ENCODE measurements at regions not wholly inside any gene's neighbourhood (a gene's known extent, or its start where the extent isn't known, plus 50 kb on each side); places are given as distances from the start of the nearest gene placed in this dataset.

DNA sequence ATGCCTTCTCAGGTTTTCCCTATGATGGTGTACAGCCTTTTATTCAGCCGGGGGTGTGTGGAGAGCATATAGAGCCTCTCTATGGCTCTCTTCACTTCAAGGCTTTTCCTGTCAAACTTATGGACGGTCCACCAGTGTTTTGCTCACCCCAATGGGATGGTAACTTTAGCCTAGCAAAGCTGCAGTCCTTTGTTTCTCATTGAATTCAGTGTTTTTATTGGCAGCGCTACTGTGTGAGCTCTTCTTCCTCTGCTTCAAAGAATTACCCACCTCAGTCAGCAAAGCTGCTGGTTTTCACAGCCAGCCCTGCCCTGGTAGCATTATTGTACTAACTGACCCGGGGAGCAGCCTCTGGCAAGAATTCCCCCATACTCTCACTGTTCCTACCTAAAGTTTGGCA, 145.3 kb upstream of the RRP15 start:
- no peak for DNase-seq (ENCODE audit: low read depth in 2 of 2)

DNA sequence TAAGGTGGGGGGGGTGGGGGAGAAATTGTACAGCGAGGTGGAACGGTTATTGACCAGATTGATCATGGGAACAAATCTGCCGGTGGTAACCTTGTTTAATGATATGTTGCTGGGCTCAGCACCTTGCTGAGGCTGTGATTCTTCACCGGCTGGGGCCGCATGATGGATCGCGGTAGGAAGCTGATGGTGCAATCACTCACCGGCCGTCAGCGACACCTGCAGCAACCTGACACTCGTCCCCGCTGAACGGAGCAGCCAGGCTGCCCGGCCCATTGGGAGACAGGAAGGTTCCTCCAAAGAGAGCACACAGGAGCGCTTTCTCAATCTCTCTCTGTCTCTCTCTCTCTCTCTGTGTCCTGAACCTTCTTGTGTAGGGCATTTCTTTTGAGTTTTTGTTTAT, 128.5 kb upstream of the RRP15 start:
- no peak for DNase-seq (ENCODE audit: low read depth in 2 of 2)

DNA sequence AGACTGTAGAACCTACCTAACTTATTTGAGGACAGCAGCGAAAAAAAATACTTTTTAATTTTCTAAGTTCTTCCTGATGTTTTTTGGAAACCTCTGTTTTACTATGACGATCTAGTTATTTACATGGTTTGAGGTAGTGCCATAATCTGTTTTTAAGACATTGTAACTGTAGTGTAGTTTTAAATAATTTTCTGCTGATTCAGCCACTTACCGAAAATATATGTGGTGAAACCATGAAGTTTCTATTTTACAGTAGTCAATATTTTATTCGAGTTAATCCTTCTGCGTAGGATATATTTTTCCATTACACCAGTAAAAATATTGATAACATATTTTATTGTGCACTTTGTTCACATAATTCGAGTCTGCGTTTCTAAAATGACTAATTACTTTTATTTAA, 121.7 kb upstream of the RRP15 start:
- no peak for DNase-seq (ENCODE audit: low read depth in 2 of 2)

DNA sequence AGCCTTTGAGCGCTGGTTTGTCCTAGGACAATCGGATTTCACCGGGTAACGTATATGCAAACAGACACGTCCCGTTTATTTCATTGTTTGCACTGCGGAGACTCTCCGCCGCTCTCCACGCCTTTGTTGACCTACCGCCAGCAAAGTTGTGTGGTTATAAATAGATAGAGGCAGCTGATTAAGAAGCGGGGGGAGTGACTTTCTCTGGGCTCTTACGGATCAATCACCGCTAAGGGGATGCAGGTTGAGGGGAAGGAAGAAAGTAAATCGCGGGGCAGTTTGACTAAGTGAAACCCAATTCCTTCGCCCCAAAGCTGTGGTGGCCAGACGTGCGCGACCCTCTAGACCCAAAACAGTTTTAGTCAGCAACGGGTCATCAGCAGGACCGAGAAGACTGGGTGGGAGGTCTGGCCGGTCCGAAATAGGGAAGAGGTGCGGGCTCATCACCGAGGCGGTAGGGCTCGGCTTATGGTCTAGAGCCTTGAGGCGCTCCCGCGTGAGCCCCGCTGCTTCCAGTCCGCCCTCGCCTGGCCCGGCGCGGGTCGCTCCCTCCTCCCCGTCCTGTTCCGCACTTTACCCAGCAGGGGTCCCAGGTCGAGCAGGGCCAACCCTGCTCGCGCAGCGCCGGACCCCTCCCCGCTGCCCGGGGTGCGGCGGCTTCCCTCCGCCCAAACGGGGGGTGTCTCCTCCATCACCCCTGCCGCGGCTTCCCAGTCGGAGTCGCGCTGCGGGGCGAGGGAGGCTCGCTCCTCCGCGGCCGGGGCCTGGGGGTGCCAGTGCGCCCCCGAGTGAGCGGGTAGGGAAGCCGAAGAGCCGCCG, 120.8 kb upstream of the RRP15 start:
- DNase-seq (ENCODE audit: low read depth in 2 of 2) = no peak

DNA sequence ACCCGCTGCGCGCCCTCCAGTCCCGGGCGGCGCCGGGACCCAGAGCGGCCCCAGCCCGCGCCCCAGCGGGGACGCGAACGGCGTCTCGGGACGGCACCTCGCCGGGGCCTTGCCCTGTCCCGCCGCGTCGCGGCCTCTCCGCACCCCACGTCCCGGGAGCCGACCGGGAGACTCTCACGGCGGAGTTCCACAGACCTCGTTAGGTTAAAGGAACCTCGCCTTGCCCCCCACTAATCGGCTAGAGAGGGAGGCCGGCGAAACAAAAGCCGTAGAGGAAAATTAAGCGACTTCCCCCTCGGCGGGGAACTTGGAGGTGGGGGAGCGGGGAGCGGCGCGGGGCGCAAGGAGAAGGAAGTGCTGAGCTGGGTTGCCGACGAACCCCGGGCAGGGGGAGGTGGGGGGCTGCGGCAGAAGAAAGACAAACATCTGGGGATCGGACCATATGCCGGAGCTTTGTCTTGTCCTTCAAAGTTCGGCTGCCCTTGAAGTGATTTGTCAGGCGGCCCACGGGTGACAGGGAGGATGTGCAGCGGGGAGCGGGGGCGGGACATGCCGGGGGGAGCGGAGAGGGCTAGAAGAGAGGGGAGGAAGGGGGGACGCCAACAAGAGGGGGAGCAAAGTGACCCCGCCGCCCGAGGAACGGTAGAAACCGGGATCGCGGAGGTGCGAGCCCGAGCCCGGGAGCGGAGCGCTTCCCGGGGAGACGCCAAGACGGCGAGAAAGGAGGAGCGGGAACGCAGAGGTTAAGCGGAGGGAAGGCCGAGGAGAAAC, 120.0 kb upstream of the RRP15 start:
- peak in 1 of 2 donors; percentile 2 for DNase-seq (ENCODE audit: low read depth in 2 of 2)

DNA sequence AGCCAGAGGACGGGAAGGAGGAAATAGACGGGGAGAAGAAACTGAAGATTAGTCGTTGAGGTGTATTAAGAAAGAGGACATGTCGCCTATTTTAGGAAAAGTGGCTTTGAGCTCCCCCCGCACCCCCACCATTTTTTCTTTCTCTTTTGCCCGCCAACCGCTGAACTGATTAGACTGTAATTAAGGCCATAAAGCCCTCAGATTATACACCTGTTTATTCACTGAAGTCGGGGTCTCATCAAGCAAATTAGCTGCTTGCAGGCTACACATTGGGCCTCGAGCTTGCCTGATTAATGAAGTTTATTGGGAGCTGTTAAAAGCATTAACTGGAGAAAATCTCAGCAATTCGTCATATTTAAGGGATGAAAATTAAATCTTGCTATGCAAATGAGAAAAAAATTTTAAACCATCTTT, 119.4 kb upstream of the RRP15 start:
- no peak for DNase-seq (ENCODE audit: low read depth in 2 of 2)

DNA sequence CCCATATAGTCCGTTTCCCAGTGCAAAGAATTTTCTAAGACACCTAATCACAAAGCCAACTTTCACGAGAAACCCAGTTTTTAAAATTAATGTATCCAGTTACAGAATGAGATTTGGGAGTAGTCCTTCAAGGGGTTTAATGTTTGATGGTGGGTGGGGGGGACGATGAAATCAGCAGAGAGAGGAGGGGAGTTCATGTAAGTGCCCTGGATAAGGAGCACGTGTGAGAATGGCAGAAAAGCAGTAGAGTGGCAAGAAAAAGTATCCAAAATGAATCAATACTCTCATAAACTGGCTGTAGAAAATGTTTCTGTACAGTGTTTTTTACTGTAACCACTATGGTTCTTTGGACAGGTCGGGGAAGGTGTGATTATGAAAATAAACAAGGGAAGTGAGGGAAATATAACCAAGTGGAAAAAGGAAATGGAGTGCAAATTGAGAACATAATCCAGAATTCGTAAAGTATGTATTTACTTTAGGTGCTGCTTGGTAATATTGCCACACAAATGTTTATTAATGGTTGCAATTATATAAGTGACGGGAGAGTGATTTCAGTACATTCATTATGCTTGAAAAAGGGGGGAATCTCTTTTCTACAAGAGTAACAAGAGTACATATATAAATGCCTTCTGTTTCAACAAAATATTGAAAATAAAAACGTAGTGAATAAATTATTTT, 118.7 kb upstream of the RRP15 start:
- DNase-seq (ENCODE audit: low read depth in 2 of 2) = no peak

DNA sequence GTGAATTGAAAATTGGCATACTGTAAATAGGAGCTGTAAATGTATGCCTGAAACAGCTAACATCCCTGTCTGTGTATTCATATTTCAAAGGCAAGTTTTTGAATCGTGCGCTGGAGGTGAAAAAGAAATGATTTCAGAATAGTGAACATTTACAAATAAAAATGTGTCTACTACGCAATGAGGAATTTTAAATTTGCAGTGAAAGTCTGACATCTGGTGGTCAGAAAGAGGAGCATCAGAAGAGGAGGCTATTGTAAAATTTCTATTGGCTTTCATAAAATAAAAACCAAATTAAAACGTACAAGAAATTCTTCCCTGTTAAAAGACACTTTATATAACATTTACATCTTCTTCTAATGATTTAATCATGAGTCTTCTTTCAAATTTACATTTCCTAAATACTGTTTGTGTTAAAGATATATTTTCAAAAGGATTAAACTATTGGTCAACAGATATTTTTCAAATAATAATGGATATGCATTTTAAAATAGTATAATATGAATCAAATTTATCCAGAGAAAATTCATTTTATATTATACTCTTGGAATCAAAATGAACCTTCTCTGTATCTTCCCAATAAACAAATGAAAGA, 113.7 kb upstream of the RRP15 start:
- no peak for DNase-seq (ENCODE audit: low read depth in 2 of 2)

DNA sequence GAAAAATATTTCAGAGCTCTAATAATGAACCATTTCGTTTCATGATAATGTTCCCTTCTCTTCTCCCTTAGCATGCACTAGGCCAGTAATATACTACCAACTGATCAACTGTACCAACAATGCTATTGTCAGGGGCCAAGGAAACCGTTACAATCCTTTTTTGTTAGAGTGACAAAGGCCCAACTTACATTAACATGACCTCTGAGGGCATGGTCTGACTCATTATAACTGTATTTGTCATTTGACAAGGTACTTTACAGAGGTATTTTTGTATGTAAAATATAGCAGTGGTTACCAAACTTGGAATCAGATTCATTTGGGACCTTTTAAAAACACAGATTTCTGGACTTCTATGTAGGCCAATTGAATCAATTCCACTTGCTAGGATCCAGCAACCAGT, 102.6 kb upstream of the RRP15 start:
- no peak for DNase-seq (ENCODE audit: low read depth in 2 of 2)

DNA sequence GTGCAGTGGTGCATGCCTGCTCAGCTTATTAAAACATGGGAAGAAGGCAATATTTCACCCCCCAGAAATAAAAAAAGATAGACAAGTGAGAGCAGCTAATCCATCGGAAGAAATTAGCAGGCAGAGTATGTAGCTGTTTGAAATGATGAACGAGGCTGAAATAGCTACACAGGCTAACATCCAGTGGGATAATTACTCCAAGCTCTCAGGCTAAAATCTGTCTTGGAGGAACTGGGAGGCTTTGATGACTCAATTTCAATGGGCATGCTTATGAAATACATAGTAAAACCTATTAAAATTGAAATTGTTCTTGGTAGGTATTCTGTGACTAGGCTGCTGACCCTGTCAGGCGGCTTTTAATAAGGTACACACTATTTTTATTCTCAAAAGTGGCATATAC, 84.1 kb upstream of the RRP15 start:
- DNase-seq (ENCODE audit: low read depth in 2 of 2) = no peak

DNA sequence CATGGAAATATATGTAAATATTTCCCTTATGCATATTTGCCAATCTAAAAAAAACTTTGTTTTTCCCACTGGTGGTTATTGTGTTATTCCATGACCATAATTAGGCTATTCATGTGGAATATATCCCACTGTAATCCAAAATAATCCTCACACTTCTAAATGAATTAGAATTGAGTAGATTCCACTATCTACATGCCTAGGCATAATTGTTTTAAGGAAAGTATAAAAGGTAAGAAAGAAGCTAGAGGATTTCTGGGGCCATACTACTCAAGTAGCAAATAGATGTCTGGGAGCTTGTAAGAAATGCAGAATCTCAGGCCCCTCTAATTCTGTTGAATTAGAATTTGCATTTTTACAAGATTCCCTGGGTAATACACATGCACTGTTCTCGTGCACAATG, 83.5 kb upstream of the RRP15 start:
- no peak for DNase-seq (ENCODE audit: low read depth in 2 of 2)

DNA sequence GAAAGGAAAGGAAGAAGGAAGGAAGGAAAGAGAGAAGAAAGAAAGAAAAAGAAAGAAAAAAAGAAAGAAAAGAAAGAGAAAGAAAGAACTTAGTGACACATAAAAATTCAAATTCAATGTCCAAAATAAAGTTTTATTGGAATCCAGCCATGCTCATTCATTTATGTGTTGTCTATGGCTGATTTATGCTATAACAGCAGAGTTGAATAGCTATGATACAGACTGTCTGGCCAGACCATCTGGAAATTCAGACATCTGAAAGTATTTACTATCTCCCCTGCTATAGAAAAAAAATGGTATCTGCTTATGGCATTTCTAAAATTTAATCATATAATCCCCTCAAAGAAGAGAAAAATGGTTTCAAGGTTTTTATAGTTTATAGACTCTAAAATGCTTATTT, 79.4 kb upstream of the RRP15 start:
- DNase-seq (ENCODE audit: low read depth in 2 of 2) = no peak

DNA sequence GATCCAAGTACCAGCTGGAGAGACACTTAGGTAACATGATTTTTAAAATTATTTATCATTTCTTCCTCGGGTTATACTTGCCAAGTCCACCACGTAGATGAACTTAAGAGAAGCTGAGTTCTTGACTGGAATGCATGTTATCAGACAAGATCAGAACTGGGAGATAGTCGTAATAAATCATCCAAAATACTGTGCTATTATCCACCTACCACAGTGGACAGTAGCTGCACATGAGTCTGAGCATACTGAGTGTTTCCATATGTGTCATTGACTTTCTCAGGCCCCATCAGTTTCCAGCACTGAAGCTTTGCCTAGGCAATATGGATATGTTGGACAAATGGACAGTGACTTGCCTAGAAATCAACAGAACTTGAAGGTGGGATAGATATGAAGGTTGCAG, 77.9 kb upstream of the RRP15 start:
- no peak for DNase-seq (ENCODE audit: low read depth in 2 of 2)

DNA sequence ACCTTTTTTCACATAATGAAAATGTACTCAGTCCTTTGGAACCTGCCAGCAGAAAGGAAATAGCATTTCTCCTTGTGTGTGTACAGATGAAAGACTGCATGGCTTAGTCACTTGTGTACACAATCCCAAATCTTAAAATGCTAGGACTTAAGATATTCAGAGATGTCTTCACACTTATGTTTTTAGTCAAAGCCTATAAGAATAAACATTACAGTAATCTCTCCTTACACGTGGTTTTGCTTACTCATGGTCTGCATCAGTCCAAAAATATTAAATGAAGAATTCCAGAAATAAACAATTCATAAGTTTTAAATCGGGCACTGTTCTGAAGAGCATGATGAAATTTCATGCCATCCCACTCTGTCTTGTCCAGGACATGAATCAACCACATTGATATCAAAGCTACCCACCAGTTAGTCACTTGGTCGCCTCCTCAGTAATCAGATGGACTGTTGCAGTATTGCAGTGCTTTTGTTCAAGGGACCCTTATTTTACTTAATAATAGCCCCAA, 75.7 kb upstream of the RRP15 start:
- no peak for DNase-seq (ENCODE audit: low read depth in 2 of 2)

DNA sequence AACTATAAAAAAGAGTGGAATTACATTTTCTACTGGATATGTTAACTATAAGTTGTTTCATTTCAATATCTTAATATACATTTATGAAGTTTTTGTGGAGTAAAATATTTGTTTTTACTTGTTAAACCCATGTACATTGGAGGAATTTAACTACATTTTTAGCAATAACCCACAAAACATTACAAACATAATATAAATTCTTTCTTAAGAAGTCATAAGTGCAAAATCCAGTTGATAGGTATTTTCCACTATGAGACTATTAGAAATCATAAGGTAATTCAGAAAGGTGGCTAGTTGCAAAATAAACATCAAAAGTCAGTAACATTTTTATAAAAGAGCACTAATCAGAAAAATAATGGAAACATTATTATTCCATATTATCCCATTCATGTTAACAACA, 73.9 kb upstream of the RRP15 start:
- DNase-seq (ENCODE audit: low read depth in 2 of 2) = no peak

DNA sequence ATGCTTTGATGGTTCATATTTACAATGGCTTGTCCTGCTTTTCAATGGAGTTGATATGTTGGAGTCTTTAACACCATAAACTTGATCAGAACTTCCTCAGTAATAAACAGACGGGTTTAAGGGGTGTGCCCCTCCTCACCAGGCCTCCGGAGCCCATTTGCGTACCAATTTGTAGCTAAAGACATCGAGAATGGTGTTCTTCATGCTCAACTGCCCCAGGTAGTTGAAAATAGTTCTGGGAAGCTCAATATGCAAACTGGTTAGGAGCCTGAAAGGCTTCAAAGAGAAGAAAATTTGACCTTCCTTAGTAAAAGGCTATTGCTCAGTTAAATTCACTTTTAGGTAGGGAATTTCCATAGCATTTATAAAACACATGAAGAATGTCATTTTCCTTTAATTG, 68.1 kb upstream of the RRP15 start:
- DNase-seq (ENCODE audit: low read depth in 2 of 2) = no peak

DNA sequence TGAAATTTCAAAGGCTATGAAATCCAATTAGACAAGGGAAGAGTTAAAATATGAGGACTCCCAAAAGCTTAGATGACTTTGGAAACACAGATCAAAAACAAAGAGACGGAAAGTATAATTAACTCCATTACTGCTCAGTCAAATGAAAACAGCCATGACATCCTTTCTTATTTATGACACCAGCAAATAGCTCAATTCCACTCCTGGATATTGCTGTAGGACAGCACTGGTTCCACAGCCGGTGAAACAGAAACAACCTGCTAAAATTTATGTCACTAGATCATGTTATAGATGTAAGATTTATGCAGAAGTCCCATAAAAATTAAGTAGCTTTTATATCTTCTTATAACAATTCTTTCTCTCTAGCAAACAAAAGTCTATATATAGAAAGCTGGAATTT, 65.6 kb upstream of the RRP15 start:
- no peak for DNase-seq (ENCODE audit: low read depth in 2 of 2)

DNA sequence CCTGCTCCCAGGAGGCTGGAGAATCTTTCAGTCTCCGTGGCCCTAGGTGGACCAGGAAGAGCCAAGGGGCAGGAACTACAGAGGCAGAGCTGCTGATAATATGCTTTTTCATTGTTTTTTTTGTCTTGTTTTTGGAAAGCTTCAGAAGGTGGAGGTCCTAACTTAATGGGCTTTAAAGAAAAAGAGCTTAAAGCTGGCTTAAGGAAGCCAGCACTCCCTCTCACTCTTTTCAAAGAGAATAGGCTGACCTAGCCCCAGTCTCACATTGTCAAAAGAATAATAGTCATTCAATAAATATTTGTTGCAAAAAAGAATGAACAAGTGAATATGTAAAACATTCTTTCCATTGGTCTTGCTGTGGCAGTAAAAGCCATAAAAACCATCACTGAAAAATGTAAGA, 61.0 kb upstream of the RRP15 start:
- DNase-seq (ENCODE audit: low read depth in 2 of 2) = no peak

DNA sequence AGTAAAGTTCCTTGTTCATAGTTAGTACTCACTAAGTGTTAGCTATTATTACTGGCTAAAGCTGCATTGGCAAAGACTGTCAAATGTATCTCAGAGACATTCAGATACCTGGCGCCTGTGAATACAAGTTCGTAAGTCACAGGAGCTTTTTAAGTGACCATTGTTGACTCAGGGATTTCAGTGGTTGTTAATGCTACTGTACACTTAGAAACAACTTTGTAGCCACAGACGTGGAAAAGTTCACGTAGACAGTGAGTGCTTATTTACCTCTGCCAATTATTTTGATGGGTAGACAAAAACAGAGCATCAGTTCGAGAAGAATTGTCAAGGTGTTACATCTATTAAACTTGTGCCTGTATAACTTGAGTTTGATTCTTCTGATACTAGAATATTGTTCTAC, 59.1 kb upstream of the RRP15 start:
- DNase-seq (ENCODE audit: low read depth in 2 of 2) = no peak
